ENCODE measurements at regions not wholly inside any gene's neighbourhood (a gene's known extent, or its start where the extent isn't known, plus 50 kb on each side); places are given as distances from the start of the nearest gene placed in this dataset.

DNA sequence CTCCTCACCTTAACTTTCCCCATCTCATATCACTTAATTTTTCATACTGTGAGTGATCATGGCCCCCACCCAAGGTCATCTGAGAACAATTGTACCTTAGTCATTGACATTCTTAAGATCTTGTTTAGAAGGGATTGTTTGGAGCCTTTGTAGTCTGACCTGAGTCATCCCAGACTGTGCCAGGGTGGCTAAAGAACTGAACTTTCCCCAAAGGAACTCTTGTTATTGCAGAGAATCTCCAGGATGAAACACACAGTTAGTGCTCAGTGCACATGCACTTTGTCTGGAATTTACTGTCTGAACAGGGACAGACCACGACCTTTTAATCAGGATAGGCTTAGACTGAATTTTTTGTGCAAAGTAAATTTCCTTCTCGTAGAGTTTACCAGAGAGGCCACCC is 112.6 kb upstream of the CCN2 start:
- DNase-seq (ENCODE audit: low spot score) (no peak), ATAC-seq (no peak; the same call in 1 of the 2 replicates)
- CTCF ChIA-PET = no interaction called here
- Mint-ChIP-seq H3K9me3 (peaks cover 4% of the 10 kb centered on the region), H3K4me1 (peaks cover 4% of the 10 kb centered on the region; the same call in 1 of the 2 replicates), H3K4me3 (no peak overlapping the region), H3K27me3 (ENCODE audit: low read depth) (no peaks in the 10 kb centered on the region), H3K27ac (no peak overlapping the region), H3K36me3 (no peaks in the 10 kb centered on the region)
- POLR2A ChIA-PET = no interaction called here
- TF ChIP-seq, protein P1, sequence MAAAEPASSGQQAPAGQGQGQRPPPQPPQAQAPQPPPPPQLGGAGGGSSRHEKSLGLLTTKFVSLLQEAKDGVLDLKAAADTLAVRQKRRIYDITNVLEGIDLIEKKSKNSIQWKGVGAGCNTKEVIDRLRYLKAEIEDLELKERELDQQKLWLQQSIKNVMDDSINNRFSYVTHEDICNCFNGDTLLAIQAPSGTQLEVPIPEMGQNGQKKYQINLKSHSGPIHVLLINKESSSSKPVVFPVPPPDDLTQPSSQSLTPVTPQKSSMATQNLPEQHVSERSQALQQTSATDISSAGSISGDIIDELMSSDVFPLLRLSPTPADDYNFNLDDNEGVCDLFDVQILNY (CRISPR knock-in tag; IDR thresholded peaks at IDR 0.05) = no peak
- TF ChIP-seq, protein P2, sequence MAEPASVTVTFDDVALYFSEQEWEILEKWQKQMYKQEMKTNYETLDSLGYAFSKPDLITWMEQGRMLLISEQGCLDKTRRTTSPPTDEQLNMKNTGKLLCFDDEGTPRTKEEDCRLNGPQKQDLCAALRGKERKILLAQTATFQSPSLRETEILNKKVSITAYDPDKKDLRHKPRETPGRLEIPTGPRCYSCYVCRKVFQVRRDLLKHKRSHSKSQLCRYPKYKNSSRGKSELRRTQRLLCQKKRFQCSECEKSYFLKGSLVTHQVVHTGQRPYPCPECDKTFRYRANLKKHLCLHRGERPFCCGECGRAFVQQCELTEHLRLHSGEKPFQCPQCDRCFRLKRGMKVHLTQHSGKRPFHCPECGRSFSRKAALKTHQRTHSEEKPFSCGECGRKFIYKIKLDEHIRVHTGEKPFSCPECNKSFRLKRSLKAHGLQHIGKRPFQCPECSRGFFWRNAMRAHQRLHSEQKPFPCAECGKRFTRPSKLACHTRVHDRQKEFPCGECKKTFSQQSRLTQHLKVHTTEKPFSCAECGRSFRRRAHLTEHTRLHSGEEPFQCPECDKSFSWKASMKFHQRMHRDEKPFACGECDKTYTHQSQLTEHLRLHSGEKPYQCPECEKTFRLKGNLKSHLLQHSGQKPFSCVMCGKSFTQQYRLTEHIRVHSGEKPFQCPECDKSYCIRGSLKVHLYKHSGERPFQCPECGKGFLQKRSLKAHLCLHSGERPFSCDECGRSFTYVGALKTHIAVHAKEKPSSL (CRISPR knock-in tag; conservative IDR thresholded peaks at IDR 0.05) = no peak
- TF ChIP-seq ESRRA (CRISPR knock-in tag; IDR thresholded peaks at IDR 0.05; ENCODE audit: borderline replicate concordance) = no peak
- no peak for TF ChIP-seq NR3C1 (CRISPR knock-in tag; conservative IDR thresholded peaks at IDR 0.05; ENCODE audit: low read depth)
- TF ChIP-seq GTF2I (CRISPR knock-in tag; conservative IDR thresholded peaks at IDR 0.05) = no peak
- TF ChIP-seq JAZF1 (CRISPR knock-in tag; IDR thresholded peaks at IDR 0.05) = no peak
- TF ChIP-seq, protein P3, sequence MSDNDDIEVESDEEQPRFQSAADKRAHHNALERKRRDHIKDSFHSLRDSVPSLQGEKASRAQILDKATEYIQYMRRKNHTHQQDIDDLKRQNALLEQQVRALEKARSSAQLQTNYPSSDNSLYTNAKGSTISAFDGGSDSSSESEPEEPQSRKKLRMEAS (CRISPR knock-in tag; IDR thresholded peaks at IDR 0.05) = no peak
- TF ChIP-seq IRF2 (CRISPR knock-in tag; IDR thresholded peaks at IDR 0.05; ENCODE audit: borderline replicate concordance, low read depth) = no peak
- TF ChIP-seq, protein P4, sequence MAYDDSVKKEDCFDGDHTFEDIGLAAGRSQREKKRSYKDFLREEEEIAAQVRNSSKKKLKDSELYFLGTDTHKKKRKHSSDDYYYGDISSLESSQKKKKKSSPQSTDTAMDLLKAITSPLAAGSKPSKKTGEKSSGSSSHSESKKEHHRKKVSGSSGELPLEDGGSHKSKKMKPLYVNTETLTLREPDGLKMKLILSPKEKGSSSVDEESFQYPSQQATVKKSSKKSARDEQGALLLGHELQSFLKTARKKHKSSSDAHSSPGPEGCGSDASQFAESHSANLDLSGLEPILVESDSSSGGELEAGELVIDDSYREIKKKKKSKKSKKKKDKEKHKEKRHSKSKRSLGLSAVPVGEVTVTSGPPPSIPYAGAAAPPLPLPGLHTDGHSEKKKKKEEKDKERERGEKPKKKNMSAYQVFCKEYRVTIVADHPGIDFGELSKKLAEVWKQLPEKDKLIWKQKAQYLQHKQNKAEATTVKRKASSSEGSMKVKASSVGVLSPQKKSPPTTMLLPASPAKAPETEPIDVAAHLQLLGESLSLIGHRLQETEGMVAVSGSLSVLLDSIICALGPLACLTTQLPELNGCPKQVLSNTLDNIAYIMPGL (CRISPR knock-in tag; IDR thresholded peaks at IDR 0.05) = no peak
- no peak for TF ChIP-seq TCF7 (CRISPR knock-in tag; IDR thresholded peaks at IDR 0.05; ENCODE audit: low read depth)
- TF ChIP-seq CREB1 (CRISPR knock-in tag; IDR thresholded peaks at IDR 0.05) = no peak
- TF ChIP-seq PRRX2 (CRISPR knock-in tag; IDR thresholded peaks at IDR 0.05) = no peak
- TF ChIP-seq SMAD3 (CRISPR knock-in tag; IDR thresholded peaks at IDR 0.05; ENCODE audit: borderline replicate concordance) = no peak

DNA sequence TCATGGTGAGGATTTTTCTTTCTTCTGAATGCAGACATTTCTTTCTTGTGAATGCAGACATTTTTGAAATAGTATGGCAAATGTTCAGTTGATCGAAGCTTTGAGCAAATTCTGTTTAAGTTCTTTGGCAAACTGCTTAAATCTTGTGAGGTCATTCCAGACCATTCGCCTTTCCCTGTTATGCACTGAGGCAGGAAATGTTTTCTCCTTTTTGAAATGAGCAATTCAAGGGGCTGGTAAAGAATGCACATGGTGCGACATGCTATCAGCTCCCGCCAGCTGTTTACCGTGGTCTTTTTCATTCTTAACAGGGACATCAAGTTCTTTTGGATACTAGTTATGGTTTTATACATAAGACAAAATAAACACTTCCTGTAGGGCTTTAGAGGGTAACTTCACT is 112.0 kb upstream of the CCN2 start:
- H3K9me3 Mint-ChIP-seq = peaks cover 4% of the 10 kb centered on the region
- H3K27me3 Mint-ChIP-seq (ENCODE audit: low read depth) = no peaks in the 10 kb centered on the region
- CTCF ChIA-PET = no interaction called here
- POLR2A ChIA-PET = no interaction called here
- no peak for DNase-seq (ENCODE audit: low spot score)
- TF ChIP-seq, protein P5, sequence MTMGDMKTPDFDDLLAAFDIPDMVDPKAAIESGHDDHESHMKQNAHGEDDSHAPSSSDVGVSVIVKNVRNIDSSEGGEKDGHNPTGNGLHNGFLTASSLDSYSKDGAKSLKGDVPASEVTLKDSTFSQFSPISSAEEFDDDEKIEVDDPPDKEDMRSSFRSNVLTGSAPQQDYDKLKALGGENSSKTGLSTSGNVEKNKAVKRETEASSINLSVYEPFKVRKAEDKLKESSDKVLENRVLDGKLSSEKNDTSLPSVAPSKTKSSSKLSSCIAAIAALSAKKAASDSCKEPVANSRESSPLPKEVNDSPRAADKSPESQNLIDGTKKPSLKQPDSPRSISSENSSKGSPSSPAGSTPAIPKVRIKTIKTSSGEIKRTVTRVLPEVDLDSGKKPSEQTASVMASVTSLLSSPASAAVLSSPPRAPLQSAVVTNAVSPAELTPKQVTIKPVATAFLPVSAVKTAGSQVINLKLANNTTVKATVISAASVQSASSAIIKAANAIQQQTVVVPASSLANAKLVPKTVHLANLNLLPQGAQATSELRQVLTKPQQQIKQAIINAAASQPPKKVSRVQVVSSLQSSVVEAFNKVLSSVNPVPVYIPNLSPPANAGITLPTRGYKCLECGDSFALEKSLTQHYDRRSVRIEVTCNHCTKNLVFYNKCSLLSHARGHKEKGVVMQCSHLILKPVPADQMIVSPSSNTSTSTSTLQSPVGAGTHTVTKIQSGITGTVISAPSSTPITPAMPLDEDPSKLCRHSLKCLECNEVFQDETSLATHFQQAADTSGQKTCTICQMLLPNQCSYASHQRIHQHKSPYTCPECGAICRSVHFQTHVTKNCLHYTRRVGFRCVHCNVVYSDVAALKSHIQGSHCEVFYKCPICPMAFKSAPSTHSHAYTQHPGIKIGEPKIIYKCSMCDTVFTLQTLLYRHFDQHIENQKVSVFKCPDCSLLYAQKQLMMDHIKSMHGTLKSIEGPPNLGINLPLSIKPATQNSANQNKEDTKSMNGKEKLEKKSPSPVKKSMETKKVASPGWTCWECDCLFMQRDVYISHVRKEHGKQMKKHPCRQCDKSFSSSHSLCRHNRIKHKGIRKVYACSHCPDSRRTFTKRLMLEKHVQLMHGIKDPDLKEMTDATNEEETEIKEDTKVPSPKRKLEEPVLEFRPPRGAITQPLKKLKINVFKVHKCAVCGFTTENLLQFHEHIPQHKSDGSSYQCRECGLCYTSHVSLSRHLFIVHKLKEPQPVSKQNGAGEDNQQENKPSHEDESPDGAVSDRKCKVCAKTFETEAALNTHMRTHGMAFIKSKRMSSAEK (CRISPR knock-in tag; IDR thresholded peaks at IDR 0.05; ENCODE audit: borderline replicate concordance) = no peak
- TF ChIP-seq, protein P6, sequence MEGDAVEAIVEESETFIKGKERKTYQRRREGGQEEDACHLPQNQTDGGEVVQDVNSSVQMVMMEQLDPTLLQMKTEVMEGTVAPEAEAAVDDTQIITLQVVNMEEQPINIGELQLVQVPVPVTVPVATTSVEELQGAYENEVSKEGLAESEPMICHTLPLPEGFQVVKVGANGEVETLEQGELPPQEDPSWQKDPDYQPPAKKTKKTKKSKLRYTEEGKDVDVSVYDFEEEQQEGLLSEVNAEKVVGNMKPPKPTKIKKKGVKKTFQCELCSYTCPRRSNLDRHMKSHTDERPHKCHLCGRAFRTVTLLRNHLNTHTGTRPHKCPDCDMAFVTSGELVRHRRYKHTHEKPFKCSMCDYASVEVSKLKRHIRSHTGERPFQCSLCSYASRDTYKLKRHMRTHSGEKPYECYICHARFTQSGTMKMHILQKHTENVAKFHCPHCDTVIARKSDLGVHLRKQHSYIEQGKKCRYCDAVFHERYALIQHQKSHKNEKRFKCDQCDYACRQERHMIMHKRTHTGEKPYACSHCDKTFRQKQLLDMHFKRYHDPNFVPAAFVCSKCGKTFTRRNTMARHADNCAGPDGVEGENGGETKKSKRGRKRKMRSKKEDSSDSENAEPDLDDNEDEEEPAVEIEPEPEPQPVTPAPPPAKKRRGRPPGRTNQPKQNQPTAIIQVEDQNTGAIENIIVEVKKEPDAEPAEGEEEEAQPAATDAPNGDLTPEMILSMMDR (IDR thresholded peaks at IDR 0.05) = no peak
- TF ChIP-seq NFE2L1 (CRISPR knock-in tag; IDR thresholded peaks at IDR 0.05) = no peak
- TF ChIP-seq, protein P7, sequence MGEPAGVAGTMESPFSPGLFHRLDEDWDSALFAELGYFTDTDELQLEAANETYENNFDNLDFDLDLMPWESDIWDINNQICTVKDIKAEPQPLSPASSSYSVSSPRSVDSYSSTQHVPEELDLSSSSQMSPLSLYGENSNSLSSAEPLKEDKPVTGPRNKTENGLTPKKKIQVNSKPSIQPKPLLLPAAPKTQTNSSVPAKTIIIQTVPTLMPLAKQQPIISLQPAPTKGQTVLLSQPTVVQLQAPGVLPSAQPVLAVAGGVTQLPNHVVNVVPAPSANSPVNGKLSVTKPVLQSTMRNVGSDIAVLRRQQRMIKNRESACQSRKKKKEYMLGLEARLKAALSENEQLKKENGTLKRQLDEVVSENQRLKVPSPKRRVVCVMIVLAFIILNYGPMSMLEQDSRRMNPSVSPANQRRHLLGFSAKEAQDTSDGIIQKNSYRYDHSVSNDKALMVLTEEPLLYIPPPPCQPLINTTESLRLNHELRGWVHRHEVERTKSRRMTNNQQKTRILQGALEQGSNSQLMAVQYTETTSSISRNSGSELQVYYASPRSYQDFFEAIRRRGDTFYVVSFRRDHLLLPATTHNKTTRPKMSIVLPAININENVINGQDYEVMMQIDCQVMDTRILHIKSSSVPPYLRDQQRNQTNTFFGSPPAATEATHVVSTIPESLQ (CRISPR knock-in tag; IDR thresholded peaks at IDR 0.05) = no peak
- no peak for TF ChIP-seq EMX1 (CRISPR knock-in tag; IDR thresholded peaks at IDR 0.05)
- H3K36me3 Mint-ChIP-seq = no peaks in the 10 kb centered on the region
- no peak overlapping the region for H3K27ac Mint-ChIP-seq
- H3K4me1 Mint-ChIP-seq = peaks cover 4% of the 10 kb centered on the region; the same call in 1 of the 2 replicates
- ATAC-seq = no peak
- H3K4me3 Mint-ChIP-seq = no peak overlapping the region
